Activated CD4-positive, alpha-beta memory T cell treated with anti-CD3 and anti-CD28 coated beads, Interleukin-2, amount 10 ng/mL, durations not matched to agents 7 days and 5 days (primary cell): ENCODE measurements at regions not wholly inside any gene's neighbourhood (a gene's known extent, or its start where the extent isn't known, plus 50 kb on each side); places are given as distances from the start of the nearest gene placed in this dataset.

Experiments
- CTCF ChIA-PET: fragments of 350-600 bp; sonication (Branson Sonifier 250); formaldehyde crosslinking; loops from one replicate; lab custom pipeline; 2021; ENCODE audit warnings: antibody characterized with exemption, inconsistent platforms; lab: Charles Lee
- POLR2A ChIA-PET: fragments of 350-600 bp; sonication (Branson Sonifier 250); formaldehyde crosslinking; loops from one replicate; lab custom pipeline; 2021; ENCODE audit warnings: antibody characterized with exemption; lab: Charles Lee
- DNase-seq: peaks from one replicate; pipeline ENCODE4 v3.0.0-alpha.2; 2020
- H3K27ac Mint-ChIP-seq: one replicate; pipeline ENCODE4 v1.8.0; 2021; ENCODE audit warnings: mild to moderate bottlenecking, mixed read lengths
- H3K27me3 Mint-ChIP-seq: one replicate; pipeline ENCODE4 v1.8.0; 2021; ENCODE audit warnings: mixed read lengths
- H3K36me3 Mint-ChIP-seq: one replicate; pipeline ENCODE4 v1.8.0; 2021; ENCODE audit warnings: low read depth, mixed read lengths
- H3K4me1 Mint-ChIP-seq: one replicate; pipeline ENCODE4 v1.8.0; 2021; ENCODE audit warnings: mixed read lengths
- H3K4me3 Mint-ChIP-seq: one replicate; pipeline ENCODE4 v1.8.0; 2021; ENCODE audit warnings: mild to moderate bottlenecking, mixed read lengths
- H3K9me3 Mint-ChIP-seq: one replicate; pipeline ENCODE4 v1.8.0; 2021; ENCODE audit warnings: mixed read lengths

GRCh38 chr2:226605642-226606041, 194.0 kb downstream of the IRS1 start:
- H3K36me3 Mint-ChIP-seq = peaks cover 22% of the 10 kb centered on the region
- POLR2A ChIA-PET = interaction anchor here (1.3 kb wide), 1 partner anchor 30 kb away, joined by 3 read pairs; no protein-coding TSS in a partner anchor

GRCh38 chr2:226603606-226604005, 196.0 kb downstream of the IRS1 start:
- Mint-ChIP-seq H3K4me1 (peaks cover 13% of the 10 kb centered on the region), H3K9me3 (peaks cover 13% of the 10 kb centered on the region), H3K27ac (no peak overlapping the region), H3K27me3 (peaks cover 11% of the 10 kb centered on the region), H3K4me3 (no peak overlapping the region), H3K36me3 (peaks cover 14% of the 10 kb centered on the region)
- CTCF ChIA-PET = no interaction called here
- POLR2A ChIA-PET = no interaction called here
- no peak for DNase-seq

More at GRCh38 chr2:226605642-226606041, 194.0 kb downstream of the IRS1 start:
- DNase-seq = no peak
- H3K4me1 Mint-ChIP-seq = peaks cover 22% of the 10 kb centered on the region
- H3K27me3 Mint-ChIP-seq = peaks cover 7% of the 10 kb centered on the region
- peaks cover 19% of the 10 kb centered on the region for H3K9me3 Mint-ChIP-seq
- no peak overlapping the region for H3K4me3 Mint-ChIP-seq
- no peak overlapping the region for H3K27ac Mint-ChIP-seq
- CTCF ChIA-PET = no interaction called here

GRCh38 chr2:226601881-226602662, 197.5 kb downstream of the IRS1 start:
- H3K27me3 Mint-ChIP-seq = peaks cover 19% of the 10 kb centered on the region
- no peak for DNase-seq
- H3K4me1 Mint-ChIP-seq = no peaks in the 10 kb centered on the region
- no peak overlapping the region for H3K4me3 Mint-ChIP-seq
- H3K27ac Mint-ChIP-seq = no peak overlapping the region
- ChIA-PET CTCF (no interaction called here), POLR2A (no interaction called here)
- H3K36me3 Mint-ChIP-seq = peaks cover 4% of the 10 kb centered on the region
- peaks cover 3% of the 10 kb centered on the region for H3K9me3 Mint-ChIP-seq

GRCh38 chr2:226600802-226601201, 198.8 kb downstream of the IRS1 start:
- no peaks in the 10 kb centered on the region for H3K36me3 Mint-ChIP-seq
- ChIA-PET CTCF (no interaction called here), POLR2A (no interaction called here)
- H3K27me3 Mint-ChIP-seq = peaks cover 19% of the 10 kb centered on the region
- no peak overlapping the region for H3K27ac Mint-ChIP-seq
- no peaks in the 10 kb centered on the region for H3K4me1 Mint-ChIP-seq
- no peaks in the 10 kb centered on the region for H3K9me3 Mint-ChIP-seq
- H3K4me3 Mint-ChIP-seq = no peak overlapping the region
- DNase-seq = no peak

- H3K36me3 Mint-ChIP-seq = no peaks in the 10 kb centered on the region
- H3K4me1 Mint-ChIP-seq = no peaks in the 10 kb centered on the region
- peaks cover 19% of the 10 kb centered on the region for H3K27me3 Mint-ChIP-seq
- H3K4me3 Mint-ChIP-seq = no peak overlapping the region
- H3K27ac Mint-ChIP-seq = no peak overlapping the region
- POLR2A ChIA-PET = no interaction called here
- no peaks in the 10 kb centered on the region for H3K9me3 Mint-ChIP-seq
- CTCF ChIA-PET = no interaction called here
- DNase-seq = no peak
Observed at GRCh38 chr2:226600184-226600583, 199.4 kb downstream of the IRS1 start.

GRCh38 chr2:226589043-226589442, 210.6 kb downstream of the IRS1 start:
- Mint-ChIP-seq H3K4me3 (no peak overlapping the region), H3K9me3 (no peaks in the 10 kb centered on the region), H3K27me3 (peaks cover 5% of the 10 kb centered on the region), H3K27ac (no peak overlapping the region), H3K36me3 (no peaks in the 10 kb centered on the region), H3K4me1 (no peaks in the 10 kb centered on the region)
- POLR2A ChIA-PET = no interaction called here
- DNase-seq = no peak
- CTCF ChIA-PET = interaction anchor here (1.4 kb wide), 1 partner anchor 213 kb away, joined by 3 read pairs; no protein-coding TSS in a partner anchor

- ChIA-PET CTCF (no interaction called here), POLR2A (no interaction called here)
- H3K36me3 Mint-ChIP-seq = no peaks in the 10 kb centered on the region
- H3K27me3 Mint-ChIP-seq = peaks cover 22% of the 10 kb centered on the region
- no peak overlapping the region for H3K27ac Mint-ChIP-seq
- H3K9me3 Mint-ChIP-seq = no peaks in the 10 kb centered on the region
- no peak overlapping the region for H3K4me3 Mint-ChIP-seq
- DNase-seq = no peak
- no peaks in the 10 kb centered on the region for H3K4me1 Mint-ChIP-seq
Observed at GRCh38 chr2:226585130-226585561, 214.5 kb downstream of the IRS1 start.

- ChIA-PET POLR2A (no interaction called here), CTCF (no interaction called here)
- H3K27ac Mint-ChIP-seq = no peak overlapping the region
- no peaks in the 10 kb centered on the region for H3K36me3 Mint-ChIP-seq
- no peaks in the 10 kb centered on the region for H3K9me3 Mint-ChIP-seq
- peaks cover 22% of the 10 kb centered on the region for H3K27me3 Mint-ChIP-seq
- no peak for DNase-seq
- H3K4me3 Mint-ChIP-seq = no peak overlapping the region
- no peaks in the 10 kb centered on the region for H3K4me1 Mint-ChIP-seq
Observed at GRCh38 chr2:226584518-226585055, 215.0 kb downstream of the IRS1 start.

GRCh38 chr2:226583715-226584114, 215.9 kb downstream of the IRS1 start:
- Mint-ChIP-seq H3K36me3 (no peaks in the 10 kb centered on the region), H3K9me3 (no peaks in the 10 kb centered on the region)

GRCh38 chr2:226581661-226582060, 218.0 kb downstream of the IRS1 start:
- H3K36me3 Mint-ChIP-seq = no peaks in the 10 kb centered on the region
- POLR2A ChIA-PET = no interaction called here
- H3K27me3 Mint-ChIP-seq = peaks cover 22% of the 10 kb centered on the region
- CTCF ChIA-PET = no interaction called here
- no peak overlapping the region for H3K27ac Mint-ChIP-seq
- DNase-seq = no peak
- no peaks in the 10 kb centered on the region for H3K9me3 Mint-ChIP-seq
- no peak overlapping the region for H3K4me3 Mint-ChIP-seq
- peaks cover 2% of the 10 kb centered on the region for H3K4me1 Mint-ChIP-seq

More at GRCh38 chr2:226583715-226584114, 215.9 kb downstream of the IRS1 start:
- Mint-ChIP-seq H3K27ac (no peak overlapping the region), H3K4me3 (no peak overlapping the region), H3K4me1 (no peaks in the 10 kb centered on the region), H3K27me3 (peaks cover 22% of the 10 kb centered on the region)
- no peak for DNase-seq
- POLR2A ChIA-PET = no interaction called here
- CTCF ChIA-PET = no interaction called here

- no peak overlapping the region for H3K4me3 Mint-ChIP-seq
- no peak overlapping the region for H3K27ac Mint-ChIP-seq
- ChIA-PET CTCF (no interaction called here), POLR2A (no interaction called here)
- peaks cover 2% of the 10 kb centered on the region for H3K4me1 Mint-ChIP-seq
- no peaks in the 10 kb centered on the region for H3K9me3 Mint-ChIP-seq
- peaks cover 18% of the 10 kb centered on the region for H3K27me3 Mint-ChIP-seq
- no peaks in the 10 kb centered on the region for H3K36me3 Mint-ChIP-seq
- no peak for DNase-seq
Observed at GRCh38 chr2:226581004-226581403, 218.6 kb downstream of the IRS1 start.

GRCh38 chr2:226580403-226580802, 219.2 kb downstream of the IRS1 start:
- Mint-ChIP-seq H3K4me1 (peaks cover 2% of the 10 kb centered on the region), H3K4me3 (no peak overlapping the region), H3K27ac (no peak overlapping the region), H3K36me3 (no peaks in the 10 kb centered on the region), H3K27me3 (peaks cover 18% of the 10 kb centered on the region), H3K9me3 (no peaks in the 10 kb centered on the region)
- DNase-seq = no peak
- POLR2A ChIA-PET = no interaction called here
- CTCF ChIA-PET = no interaction called here

GRCh38 chr2:226579519-226579918, 220.1 kb downstream of the IRS1 start:
- H3K4me3 Mint-ChIP-seq = no peak overlapping the region
- no peaks in the 10 kb centered on the region for H3K9me3 Mint-ChIP-seq
- peaks cover 2% of the 10 kb centered on the region for H3K4me1 Mint-ChIP-seq
- H3K27ac Mint-ChIP-seq = no peak overlapping the region
- H3K36me3 Mint-ChIP-seq = no peaks in the 10 kb centered on the region
- POLR2A ChIA-PET = no interaction called here
- no peak for DNase-seq
- CTCF ChIA-PET = no interaction called here
- H3K27me3 Mint-ChIP-seq = peaks cover 17% of the 10 kb centered on the region

- CTCF ChIA-PET = no interaction called here
- Mint-ChIP-seq H3K4me1 (peaks cover 2% of the 10 kb centered on the region), H3K27me3 (peaks cover 17% of the 10 kb centered on the region), H3K9me3 (no peaks in the 10 kb centered on the region), H3K27ac (no peak overlapping the region), H3K4me3 (no peak overlapping the region), H3K36me3 (no peaks in the 10 kb centered on the region)
- POLR2A ChIA-PET = no interaction called here
- DNase-seq = no peak
Observed at GRCh38 chr2:226578879-226579278, 220.7 kb downstream of the IRS1 start.
